H1 (cell line): ENCODE measurements at regions not wholly inside any gene's neighbourhood (a gene's known extent, or its start where the extent isn't known, plus 50 kb on each side); places are given as distances from the start of the nearest gene placed in this dataset.

Experiments
- CTCF ChIA-PET: fragments of 300-600 bp; sonication (Branson Sonifier 250); formaldehyde crosslinking; loops from one replicate; lab custom pipeline; 2021; ENCODE audit not compliant: partially characterized antibody; lab: Charles Lee
- POLR2A ChIA-PET: fragments of 300-600 bp; sonication (Branson Sonifier 250); formaldehyde crosslinking; loops from one replicate; lab custom pipeline; 2021; ENCODE audit warnings: inconsistent platforms; ENCODE audit not compliant: partially characterized antibody; lab: Charles Lee
- DNase-seq, 2 experiments: peaks; one replicate each; pipeline versions ENCODE4 v3.0.0 to v3.0.0-alpha.2; 2010 to 2022; ENCODE audit warnings: low spot score in 2 of 2, low read depth in 1 of 2, mixed read lengths in 1 of 2
- FAIRE-seq: peaks from 2 replicates; lab custom pipeline; 2011; peaks lifted over from hg19 to GRCh38; lab: Jason Lieb, UNC
- H2AFZ ChIP-seq: 2 replicates; pipeline ENCODE4 v1.8.1; 2012; ENCODE audit warnings: low read length, inconsistent platforms
- H2AK5ac ChIP-seq: 2 replicates; pipeline ENCODE4 v1.6.1; 2013; ENCODE audit warnings: low read depth, low read length
- H2BK120ac ChIP-seq: replicated peaks from 2 replicates; pipeline ENCODE3; 2013; ENCODE audit warnings: low read depth, low read length, inconsistent platforms
- H2BK12ac ChIP-seq: 2 replicates; pipeline ENCODE4 v1.6.1; 2013; ENCODE audit warnings: low read depth, low read length
- H2BK15ac ChIP-seq: 2 replicates; pipeline ENCODE4 v1.6.1; 2013; ENCODE audit warnings: low read length
- H2BK20ac ChIP-seq: 2 replicates; pipeline ENCODE4 v1.6.1; 2013; ENCODE audit warnings: low read length
- H2BK5ac ChIP-seq: 2 replicates; pipeline ENCODE4 v1.6.1; 2013; ENCODE audit warnings: low read depth, low read length
- H3K14ac ChIP-seq: 2 replicates; pipeline ENCODE4 v1.6.1; 2013; ENCODE audit warnings: inconsistent platforms; ENCODE audit not compliant: insufficient read length
- H3K18ac ChIP-seq: 2 replicates; pipeline ENCODE4 v1.6.1; 2013; ENCODE audit warnings: low read length; ENCODE audit errors: extremely low read depth
- H3K23ac ChIP-seq: 2 replicates; pipeline ENCODE4 v1.6.1; 2013; ENCODE audit warnings: inconsistent platforms; ENCODE audit not compliant: insufficient read length
- H3K23me2 ChIP-seq: 2 replicates; pipeline ENCODE4 v1.6.1; 2013; ENCODE audit warnings: low read depth, low read length
- H3K27ac ChIP-seq: 2 replicates; pipeline ENCODE4 v1.6.1; 2011; ENCODE audit warnings: low read depth, low read length, inconsistent platforms
- H3K27me3 ChIP-seq, 4 experiments: replicated peaks in 1 of 4; 1 replicate in 1 of 4; 2 replicates in 3 of 4; pipeline versions ENCODE4 v1.6.1 to v1.8.1; 2011 to 2013; ENCODE audit warnings: low read length in 3 of 4, mild to moderate bottlenecking in 3 of 4, inconsistent platforms in 2 of 4, mixed read lengths in 2 of 4, moderate library complexity in 1 of 4; ENCODE audit not compliant: control insufficient read depth in 3 of 4, insufficient read depth in 3 of 4; ENCODE audit errors: extremely low read depth in 1 of 4
- H3K36me3 ChIP-seq, 4 experiments: 2 replicates each; pipeline versions ENCODE4 v1.6.1 to v1.8.1; 2011 to 2013; ENCODE audit warnings: mild to moderate bottlenecking in 4 of 4, low read length in 3 of 4, moderate library complexity in 2 of 4, control low read depth in 1 of 4, inconsistent platforms in 1 of 4; ENCODE audit not compliant: insufficient read depth in 4 of 4, control insufficient read depth in 2 of 4
- H3K4ac ChIP-seq: replicated peaks from 2 replicates; pipeline ENCODE3; 2013; ENCODE audit warnings: low read length, low read depth, mixed read lengths, inconsistent platforms; ENCODE audit not compliant: insufficient read length
- H3K4me1 ChIP-seq, 4 experiments: replicated peaks in 1 of 4; 1 replicate in 1 of 4; 2 replicates in 3 of 4; pipeline versions ENCODE4 v1.6.1 to v1.8.1; 2011 to 2013; ENCODE audit warnings: low read length in 3 of 4, inconsistent platforms in 2 of 4, mixed read lengths in 1 of 4; ENCODE audit not compliant: insufficient read depth in 4 of 4, control insufficient read depth in 3 of 4
- H3K4me2 ChIP-seq, 2 experiments: 2 replicates each; pipeline versions ENCODE4 v1.6.1 to v1.8.1; 2011 to 2013; ENCODE audit warnings: low read depth in 2 of 2, low read length in 2 of 2, control low read depth in 1 of 2, inconsistent platforms in 1 of 2, mild to moderate bottlenecking in 1 of 2; ENCODE audit not compliant: insufficient read depth in 1 of 2
- H3K4me3 ChIP-seq, 4 experiments: fragments of 200-600, 300-600 bp in 1 of 4; sonication (generic), shearing (Covaris generic), sonication (Bioruptor Twin) in 1 of 4; 2 replicates each; pipeline versions ENCODE4 v1.5.1 to v1.8.1; 2011 to 2016; ENCODE audit warnings: low read length in 4 of 4, low read depth in 3 of 4, control low read depth in 2 of 4, inconsistent platforms in 2 of 4, mild to moderate bottlenecking in 2 of 4, mixed read lengths in 1 of 4, moderate library complexity in 1 of 4; ENCODE audit not compliant: insufficient read depth in 2 of 4; ENCODE audit errors: extremely low read depth in 1 of 4
- H3K56ac ChIP-seq: replicated peaks from 2 replicates; pipeline ENCODE3; 2013; ENCODE audit warnings: low read depth, mild to moderate bottlenecking, mixed read lengths, low read length, inconsistent platforms; ENCODE audit not compliant: insufficient read length
- H3K79me1 ChIP-seq: 2 replicates; pipeline ENCODE4 v1.6.1; 2013; ENCODE audit warnings: low read depth, low read length, control low read depth
- H3K79me2 ChIP-seq, 2 experiments: 2 replicates each; pipeline versions ENCODE4 v1.6.1 to v1.8.1; 2012 to 2013; ENCODE audit warnings: low read length in 2 of 2, mild to moderate bottlenecking in 2 of 2, inconsistent platforms in 1 of 2; ENCODE audit not compliant: insufficient read depth in 2 of 2, control insufficient read depth in 1 of 2
- H3K9ac ChIP-seq, 4 experiments: replicated peaks in 1 of 4; 1 replicate in 1 of 4; 2 replicates in 3 of 4; pipeline versions ENCODE4 v1.6.1 to v1.8.1; 2011 to 2013; ENCODE audit warnings: low read depth in 3 of 4, low read length in 3 of 4, control low read depth in 2 of 4, mild to moderate bottlenecking in 2 of 4, moderate library complexity in 2 of 4, inconsistent platforms in 1 of 4; ENCODE audit errors: extremely low read depth in 1 of 4
- H3K9me3 ChIP-seq, 2 experiments: 2 replicates each; pipeline versions ENCODE4 v1.6.1 to v1.8.1; 2012 to 2013; ENCODE audit warnings: mild to moderate bottlenecking in 2 of 2, moderate library complexity in 2 of 2, control low read depth in 1 of 2, inconsistent platforms in 1 of 2, low read depth in 1 of 2, low read length in 1 of 2, mixed read lengths in 1 of 2; ENCODE audit not compliant: insufficient read depth in 2 of 2
- H4K20me1 ChIP-seq, 2 experiments: replicated peaks in 1 of 2; 2 replicates each; pipeline versions ENCODE3 to v1.8.1; 2011 to 2013; ENCODE audit warnings: inconsistent platforms in 2 of 2, low read length in 2 of 2, mild to moderate bottlenecking in 1 of 2; ENCODE audit not compliant: insufficient read depth in 2 of 2, control insufficient read depth in 1 of 2
- H4K5ac ChIP-seq: 2 replicates; pipeline ENCODE4 v1.6.1; 2013; ENCODE audit warnings: low read length, low read depth, mixed read lengths, inconsistent platforms; ENCODE audit not compliant: insufficient read length
- H4K8ac ChIP-seq: 2 replicates; pipeline ENCODE4 v1.8.0; 2013; ENCODE audit warnings: mild to moderate bottlenecking, moderate library complexity, low read length, inconsistent platforms; ENCODE audit not compliant: insufficient read depth; ENCODE audit errors: extremely low read depth
- H4K91ac ChIP-seq: replicated peaks from 2 replicates; pipeline ENCODE3; 2013; ENCODE audit warnings: low read length, mixed read lengths, inconsistent platforms; ENCODE audit not compliant: insufficient read length
- FOSL1 ChIP-seq: IDR thresholded peaks from 2 replicates; pipeline ENCODE4 v1.6.1; 2011; ENCODE audit warnings: mild to moderate bottlenecking, low read depth, low read length, moderate library complexity; ENCODE audit not compliant: insufficient read depth
- MAFK ChIP-seq: IDR thresholded peaks from 2 replicates; pipeline ENCODE4 v1.6.1; 2012; ENCODE audit warnings: low read depth, mild to moderate bottlenecking, improper control_type of control experiment, low read length
- WGBS, 2 experiments: shearing (Covaris generic) in 1 of 2; methylation state at CpG; one replicate each; pipeline versions ENCODE4 v1.1.6 to v1.1.7; 2013 to 2015; ENCODE audit warnings: low lambda C conversion rate in 2 of 2, mixed read lengths in 2 of 2, inconsistent platforms in 1 of 2, low coverage in 1 of 2, missing lambda C conversion rate in 1 of 2; ENCODE audit not compliant: insufficient replicate concordance in 2 of 2, insufficient coverage in 1 of 2, insufficient read length in 1 of 2; ENCODE audit errors: extremely low coverage in 1 of 2, missing lambda C conversion rate in 1 of 2; 5-methylcytosine and 5-hydroxymethylcytosine counted together

DNA sequence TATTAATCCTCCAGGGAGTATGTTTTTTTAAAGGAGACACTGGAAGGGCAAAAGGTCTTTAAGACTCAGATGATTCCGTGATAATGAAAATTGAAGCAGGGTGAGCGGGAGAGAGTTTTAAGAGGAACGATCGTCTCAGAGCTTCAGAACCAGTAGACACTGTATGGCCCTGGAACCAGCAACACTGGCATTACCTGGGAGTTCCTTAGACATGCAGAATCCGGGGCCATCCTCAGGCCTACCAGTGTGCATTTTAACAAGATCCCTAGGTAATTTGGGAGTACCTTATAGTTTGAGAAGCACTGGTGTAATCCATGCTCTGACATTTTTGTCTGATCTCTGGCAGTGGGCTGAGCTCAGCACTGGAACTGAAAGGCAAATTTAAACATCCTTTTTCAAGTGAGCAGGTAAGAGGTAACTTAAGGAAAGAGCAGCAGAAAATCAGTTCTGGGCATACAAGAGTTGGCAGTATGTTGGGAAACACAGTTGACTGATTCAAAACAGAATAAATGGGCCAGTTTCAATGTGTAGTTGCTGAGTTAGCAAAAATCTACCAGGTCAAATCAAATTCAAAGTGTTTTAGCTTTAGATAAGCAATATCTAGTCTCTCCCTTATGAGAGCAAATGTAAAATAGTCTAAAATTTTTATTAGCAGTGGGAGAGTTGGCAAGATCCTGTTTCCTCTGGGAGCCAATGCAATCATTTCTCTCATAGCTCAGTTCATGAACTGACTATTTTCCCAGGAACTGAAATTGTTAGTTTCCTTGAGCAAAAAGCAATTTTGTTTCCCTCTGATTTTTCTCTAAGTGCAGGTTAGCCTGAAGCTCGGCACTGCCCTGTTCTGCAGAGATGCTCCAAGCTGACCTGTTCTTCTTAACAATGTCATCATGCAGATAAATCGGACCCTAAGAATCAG is 97.2 kb upstream of the ELMO1 start:
- H3K4ac ChIP-seq: no peak overlapping the region
- no peaks in the 10 kb centered on the region for H3K79me1 ChIP-seq
- no peak overlapping the region for H3K4me3 ChIP-seq
- no peak overlapping the region for H3K27ac ChIP-seq
- CTCF ChIA-PET: interaction anchor here (1.1 to 2.1 kb wide), 3 partner anchors 13 to 259 kb away, joined by 4 to 7 read pairs (median 6); no protein-coding TSS in a partner anchor
- no peak overlapping the region for H3K18ac ChIP-seq
- no peak for FAIRE-seq
- H3K23me2 ChIP-seq: no peaks in the 10 kb centered on the region
- no peak overlapping the region for H2BK15ac ChIP-seq
- POLR2A ChIA-PET: no interaction called here
- H3K79me2 ChIP-seq: no peaks in the 10 kb centered on the region
- H4K91ac ChIP-seq: no peak overlapping the region
- no peak overlapping the region for H2BK5ac ChIP-seq
- no peak overlapping the region for H4K5ac ChIP-seq
- no peaks in the 10 kb centered on the region for H4K20me1 ChIP-seq
- H2AK5ac ChIP-seq: no peak overlapping the region
- H2BK20ac ChIP-seq: no peak overlapping the region
- no peak overlapping the region for H3K23ac ChIP-seq
- 90% methylated on average over 7 of the region's 7 CpGs; no CpG with 5 or more reads in 1 of the 2 experiments for WGBS, 2 experiments
- no peak overlapping the region for H4K8ac ChIP-seq
- no peaks in the 10 kb centered on the region; a peak in 1 of 7 replicates for H3K4me1 ChIP-seq
- H3K4me2 ChIP-seq: no peak overlapping the region
- H2BK12ac ChIP-seq: no peak overlapping the region
- no peaks in the 10 kb centered on the region for H3K36me3 ChIP-seq
- no peaks in the 10 kb centered on the region for H3K27me3 ChIP-seq
- H3K9me3 ChIP-seq: no peaks in the 10 kb centered on the region
- no peak for DNase-seq
- no peak for TF ChIP-seq FOSL1
- peak; percentile 65; the same call in 1 of the 2 replicates for TF ChIP-seq MAFK
- H2BK120ac ChIP-seq: no peak overlapping the region
- H3K56ac ChIP-seq: no peak overlapping the region
- H3K9ac ChIP-seq: no peak overlapping the region
- peak overlapping the region; percentile 21; the same call in 1 of the 2 replicates for H2AFZ ChIP-seq
- no peak overlapping the region for H3K14ac ChIP-seq
